Ureter (tissue), 1 donor: ENCODE measurements at regions not wholly inside any gene's neighbourhood (a gene's known extent, or its start where the extent isn't known, plus 50 kb on each side); places are given as distances from the start of the nearest gene placed in this dataset.
A peak's percentile ranks its signal among the peaks of the same experiment; 100 is the strongest.
"Not testable (repeated sequence)": the region's sequence is repeated elsewhere in the genome, so short reads cannot be mapped to it uniquely, and the experiment has no call there.

Source experiments
- DNase-seq: peaks from one replicate; pipeline ENCODE4 v3.0.0-alpha.2; 2020; ENCODE audit warnings: low spot score
- donor health status: DM: yes; HTN: yes; CAD: no.

GRCh38 chr6:140462453-140463311 is 1088.2 kb upstream of the CITED2 start:
- no peak for DNase-seq

- no peak for DNase-seq
Observed at GRCh38 chr6:140462076-140462452, 1087.6 kb upstream of the CITED2 start.

- no peak for DNase-seq
Observed at GRCh38 chr6:140460267-140460666, 1085.8 kb upstream of the CITED2 start.

DNA sequence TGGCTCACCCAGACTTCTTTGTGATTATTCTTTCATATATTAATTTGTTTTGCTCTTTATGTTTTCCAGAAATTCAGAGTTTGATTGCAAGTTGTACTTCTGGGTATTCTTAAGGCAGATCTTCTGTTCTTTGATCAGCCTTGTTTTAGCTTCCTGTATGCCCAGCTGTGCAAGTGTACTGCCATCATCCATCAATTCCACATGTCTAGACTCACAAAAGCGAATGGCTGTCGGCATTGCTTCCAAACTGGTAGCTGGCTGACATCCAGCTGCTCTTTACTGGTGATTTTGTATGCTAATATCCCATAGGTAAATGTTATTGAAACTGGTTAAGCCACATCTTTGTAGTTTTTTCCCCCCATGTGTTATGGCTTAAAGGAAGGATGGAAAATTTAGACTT is 1084.8 kb upstream of the CITED2 start:
- no peak for DNase-seq

DNA sequence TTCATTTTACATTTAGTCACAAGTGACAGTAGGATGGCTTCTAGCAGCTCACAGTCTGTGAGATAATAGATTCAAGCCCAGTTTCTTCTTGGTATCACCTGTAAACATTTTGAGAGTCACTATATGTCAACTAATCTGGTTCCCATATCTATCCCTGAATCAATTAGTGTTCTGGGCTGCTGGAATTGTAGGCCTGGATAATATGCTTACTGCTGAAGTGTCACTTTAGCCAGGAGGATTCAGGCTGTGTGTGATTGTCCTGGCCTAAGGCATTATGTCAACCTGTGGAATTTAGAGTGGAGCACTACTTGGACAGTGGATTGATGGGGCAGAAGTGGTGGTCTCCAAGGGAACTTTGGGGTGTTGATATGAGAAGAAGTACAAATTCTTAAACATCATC is 1071.8 kb upstream of the CITED2 start:
- no peak for DNase-seq

DNA sequence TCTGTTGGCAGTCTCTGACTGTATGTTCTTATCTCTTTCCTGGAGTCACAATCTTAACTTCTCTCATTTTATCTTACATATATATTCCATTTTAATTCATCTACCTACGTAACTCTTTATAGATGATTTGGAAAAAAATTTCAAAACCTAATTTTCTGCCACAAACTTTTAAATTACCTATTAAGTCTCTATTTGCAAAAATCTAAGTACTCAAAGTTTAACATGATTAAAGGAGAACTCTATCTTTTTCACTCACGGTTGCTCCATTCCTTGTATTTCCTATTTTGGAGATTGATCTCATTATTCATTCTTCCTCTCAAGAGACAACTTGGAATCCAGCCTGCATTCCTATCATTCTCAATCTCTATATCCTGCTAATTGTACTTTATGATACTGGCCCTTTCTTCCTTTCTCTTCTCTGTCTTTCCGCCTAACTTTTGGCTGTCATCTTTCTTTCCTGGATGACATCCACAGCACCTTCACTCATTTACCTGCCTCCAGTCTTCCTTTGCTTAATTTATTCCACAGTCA is 1071.1 kb upstream of the CITED2 start:
- no peak for DNase-seq

- DNase-seq: not testable (repeated sequence)
Observed at GRCh38 chr6:140443112-140443511, 1068.7 kb upstream of the CITED2 start.

DNA sequence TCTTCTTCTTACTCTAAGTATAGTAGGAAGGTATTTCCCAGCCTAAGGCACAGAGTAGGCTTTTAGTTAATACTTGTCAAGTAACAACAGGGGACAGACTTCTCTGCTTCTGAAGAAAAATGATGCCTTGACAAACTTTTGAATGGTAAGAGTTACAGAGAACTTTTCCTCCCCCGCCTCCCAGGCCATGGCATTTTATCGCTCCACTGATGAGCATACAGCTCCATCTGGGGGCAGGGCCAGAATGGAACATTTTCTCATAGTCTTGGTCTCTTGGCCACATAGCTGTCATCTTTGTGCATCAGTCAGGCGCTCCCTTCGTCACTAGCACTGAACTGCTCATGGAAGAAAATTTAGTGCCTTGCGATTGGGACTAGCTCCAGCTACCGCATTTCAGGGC is 1066.8 kb upstream of the CITED2 start:
- peak; percentile 70 for DNase-seq

DNA sequence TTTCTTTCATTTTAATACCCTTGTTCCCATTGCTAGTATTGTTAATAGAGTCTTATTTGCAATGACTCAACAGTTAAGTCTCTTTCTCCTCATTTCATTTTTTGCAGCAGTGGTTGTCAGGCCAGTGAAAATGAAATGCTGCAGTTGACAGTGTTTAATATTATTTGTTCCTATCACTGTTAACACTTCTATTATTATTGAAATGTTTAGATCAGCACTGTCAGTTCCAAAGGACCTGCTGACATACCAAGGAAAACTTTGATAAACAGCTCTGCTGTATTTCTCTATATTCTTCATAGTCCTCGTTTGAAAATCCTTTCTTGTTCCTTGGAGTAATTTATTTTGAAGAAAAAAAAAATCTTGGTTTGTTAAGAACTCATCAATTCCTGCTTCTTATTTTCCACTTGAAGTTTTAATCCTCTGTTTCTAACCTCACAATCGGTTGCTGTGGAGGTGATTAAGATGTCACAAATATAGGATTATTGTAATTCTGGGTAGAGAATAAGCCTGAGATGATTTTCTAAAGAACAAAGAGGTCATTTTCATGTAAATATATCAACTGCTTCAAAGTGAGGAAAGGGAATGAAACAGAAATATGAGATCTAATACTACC is 1065.9 kb upstream of the CITED2 start:
- no peak for DNase-seq

GRCh38 chr6:140438346-140438735 is 1063.9 kb upstream of the CITED2 start:
- no peak for DNase-seq

DNA sequence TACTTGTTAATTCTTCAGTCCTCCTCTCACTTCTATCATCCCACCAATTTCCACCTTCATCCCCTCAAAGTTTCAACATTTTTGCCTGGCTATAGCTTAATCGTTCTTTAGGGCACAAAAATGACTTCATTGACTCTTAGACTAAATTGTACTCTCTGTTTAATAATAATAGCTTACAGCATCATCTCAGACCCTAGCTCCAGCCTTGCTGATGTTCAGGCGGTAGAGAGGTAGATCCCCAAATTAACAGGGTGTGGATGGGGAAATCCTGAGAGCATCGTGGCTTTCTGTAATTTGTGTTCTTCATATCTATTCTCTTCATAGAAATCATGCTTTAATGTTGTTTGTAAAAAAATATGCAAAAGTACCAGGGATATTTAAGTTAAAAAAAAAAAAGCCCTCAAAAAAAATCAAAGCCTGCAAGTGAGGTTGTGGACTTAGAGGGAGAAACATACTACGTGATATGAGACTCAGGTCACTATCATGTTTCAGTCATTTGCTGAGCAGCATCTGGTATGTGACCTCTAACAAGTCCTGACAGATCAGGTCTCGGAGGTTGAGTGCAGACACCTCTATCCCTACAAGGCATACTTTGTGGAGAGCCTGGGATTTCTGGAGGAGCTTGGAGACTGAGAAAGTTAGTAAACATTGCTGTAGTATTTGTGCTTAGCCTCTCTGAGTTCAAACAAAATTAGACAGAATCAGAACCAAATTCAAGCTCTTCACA is 1063.3 kb upstream of the CITED2 start:
- no peak for DNase-seq

GRCh38 chr6:140436023-140436811 is 1061.8 kb upstream of the CITED2 start:
- DNase-seq: no peak

DNA sequence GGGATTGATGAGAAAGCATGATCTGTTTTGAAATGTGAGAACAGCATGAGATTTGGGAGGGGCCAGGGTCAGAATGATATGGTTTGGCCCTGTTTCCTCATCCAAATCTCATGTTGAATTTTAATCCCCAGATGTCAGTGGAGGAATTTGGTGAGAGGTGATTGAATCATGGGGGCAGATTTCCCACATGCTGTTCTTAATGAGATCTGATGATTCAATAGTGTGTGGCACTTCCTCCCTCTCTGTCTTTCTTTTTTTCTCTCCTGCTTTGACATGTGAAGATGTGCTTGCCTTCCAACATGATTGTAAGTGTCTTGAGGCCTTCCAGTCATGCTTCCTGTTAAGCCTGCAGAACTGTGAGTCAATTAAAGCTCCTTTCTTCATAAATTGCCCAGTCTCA is 1060.3 kb upstream of the CITED2 start:
- DNase-seq: no peak

DNA sequence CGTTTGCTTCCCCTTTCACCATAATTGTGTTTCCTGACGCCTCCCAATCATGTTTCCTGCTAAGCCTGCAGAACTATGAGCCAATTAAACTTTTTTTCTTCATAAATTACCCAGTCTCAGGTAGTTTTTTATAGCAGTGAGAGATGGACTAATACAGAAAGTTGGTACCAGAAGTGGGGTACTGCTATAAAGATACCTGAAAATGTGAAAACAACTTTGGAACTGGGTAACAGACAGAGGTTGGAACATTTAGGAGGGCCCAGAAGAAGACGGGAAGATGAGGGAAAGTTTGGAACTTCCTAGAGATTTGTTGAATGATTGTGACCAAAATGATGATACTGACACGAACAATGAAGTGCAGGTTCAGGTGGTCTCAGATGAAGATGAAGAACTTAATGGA is 1058.6 kb upstream of the CITED2 start:
- no peak for DNase-seq

GRCh38 chr6:140427842-140428241 is 1053.4 kb upstream of the CITED2 start:
- no peak for DNase-seq

GRCh38 chr6:140414966-140415620 is 1040.6 kb upstream of the CITED2 start:
- no peak for DNase-seq

DNA sequence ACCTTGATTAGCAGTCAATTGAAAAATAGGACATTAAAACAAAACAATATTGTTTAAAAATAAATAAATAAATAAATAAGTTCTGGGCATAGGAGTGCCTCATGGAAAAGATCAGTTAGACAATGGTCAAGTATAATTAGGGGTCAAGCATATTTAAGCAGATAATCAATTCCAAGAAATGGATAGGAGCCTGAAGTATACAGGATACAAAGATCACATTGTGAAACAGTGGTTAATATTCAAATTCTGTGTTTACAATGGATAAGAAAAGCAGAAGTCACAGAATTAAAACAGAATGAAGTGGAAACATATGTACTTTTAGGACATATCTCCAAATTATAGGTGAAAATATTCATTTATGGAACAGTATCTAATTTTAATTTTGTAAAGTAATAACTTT is 1028.6 kb upstream of the CITED2 start:
- DNase-seq: no peak

DNA sequence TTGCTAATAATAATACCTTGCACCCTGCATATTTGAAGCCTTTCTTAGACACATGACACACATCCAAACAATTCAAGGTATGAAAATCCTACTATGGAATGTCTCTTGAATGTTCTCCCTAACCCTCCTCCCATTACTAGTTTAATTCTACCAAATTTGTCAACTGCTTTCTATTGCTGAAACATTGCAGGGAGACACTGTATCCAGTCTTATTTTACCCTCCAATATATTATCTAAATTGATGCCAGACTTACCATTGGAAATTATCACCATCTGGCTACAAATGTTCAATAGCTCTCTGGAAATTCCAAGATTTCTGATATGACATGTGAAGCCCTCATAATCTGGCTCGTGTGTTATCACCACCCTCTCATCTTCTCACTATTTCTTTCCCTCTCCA is 1027.3 kb upstream of the CITED2 start:
- no peak for DNase-seq

DNA sequence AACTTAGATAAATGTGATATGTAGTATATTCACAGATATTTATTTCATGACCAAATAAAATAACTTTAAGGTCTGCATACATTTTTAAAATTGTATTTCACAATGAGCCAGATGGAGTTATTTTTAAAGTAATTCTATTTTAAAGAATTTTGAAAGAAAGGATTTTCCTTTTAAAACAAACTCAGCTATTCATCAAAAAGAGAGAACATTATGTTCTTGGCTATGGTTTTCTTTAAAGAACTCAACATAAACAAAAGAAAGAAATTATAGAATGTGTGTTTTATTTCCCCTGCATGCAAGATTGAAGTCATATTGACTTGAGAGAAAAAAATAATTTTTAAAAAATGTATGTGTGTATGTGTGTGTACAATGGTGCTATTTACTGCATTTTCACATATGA is 1023.6 kb upstream of the CITED2 start:
- no peak for DNase-seq

DNA sequence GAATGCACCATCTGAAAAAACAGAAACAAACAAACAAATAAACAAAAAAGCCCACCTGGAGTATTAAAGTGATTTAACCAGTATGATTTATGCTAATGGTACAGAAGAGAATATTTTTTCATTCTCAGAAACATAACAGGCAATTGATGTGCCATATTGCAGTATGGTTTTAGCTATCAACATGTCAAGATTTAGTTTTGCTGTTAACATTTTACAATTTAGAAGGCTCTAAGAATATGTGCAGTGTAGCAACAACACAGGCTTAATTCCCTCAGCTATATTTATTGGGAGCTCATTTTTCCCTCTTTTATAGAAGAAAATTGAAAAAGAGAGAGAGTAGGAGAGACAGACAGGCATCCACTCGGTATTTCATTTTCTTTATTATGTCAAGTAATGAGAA is 1022.7 kb upstream of the CITED2 start:
- DNase-seq: no peak
